ENCODE measurements at regions not wholly inside any gene's neighbourhood (a gene's known extent, or its start where the extent isn't known, plus 50 kb on each side); places are given as distances from the start of the nearest gene placed in this dataset.
"Not testable (repeated sequence)": the region's sequence is repeated elsewhere in the genome, so short reads cannot be mapped to it uniquely, and the experiment has no call there.

GRCh38 chr17:70739065-70739464 is 569.7 kb downstream of the KCNJ2 start:
- DNase-seq (ENCODE audit: low spot score) = no peak

DNA sequence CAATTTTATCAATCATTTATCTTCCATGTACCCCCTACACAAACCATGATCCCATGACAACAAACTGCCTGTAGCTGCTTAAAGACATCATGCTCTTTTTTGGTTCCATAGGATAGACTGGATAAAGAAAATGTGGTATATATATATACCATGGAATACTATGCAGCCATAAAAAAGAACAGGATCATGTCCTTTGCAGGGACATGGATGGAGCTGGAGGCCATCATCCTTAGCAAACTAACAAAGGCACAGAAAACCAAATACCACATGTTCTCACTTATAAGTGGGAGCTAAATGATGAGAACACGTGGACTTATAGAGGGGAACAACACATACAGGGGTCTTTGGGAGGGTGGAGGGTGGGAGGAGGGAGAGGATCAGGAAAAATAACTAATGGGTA is 577.2 kb downstream of the KCNJ2 start:
- not testable (repeated sequence) for DNase-seq (ENCODE audit: low spot score)

GRCh38 chr17:70750983-70751382 is 581.7 kb downstream of the KCNJ2 start:
- DNase-seq (ENCODE audit: low spot score) = no peak

GRCh38 chr17:70752461-70752860 is 583.1 kb downstream of the KCNJ2 start:
- not testable (repeated sequence) for DNase-seq (ENCODE audit: low spot score)

- no peak for DNase-seq (ENCODE audit: low spot score)
Measured at GRCh38 chr17:70752966-70753467, 583.7 kb downstream of the KCNJ2 start.

DNA sequence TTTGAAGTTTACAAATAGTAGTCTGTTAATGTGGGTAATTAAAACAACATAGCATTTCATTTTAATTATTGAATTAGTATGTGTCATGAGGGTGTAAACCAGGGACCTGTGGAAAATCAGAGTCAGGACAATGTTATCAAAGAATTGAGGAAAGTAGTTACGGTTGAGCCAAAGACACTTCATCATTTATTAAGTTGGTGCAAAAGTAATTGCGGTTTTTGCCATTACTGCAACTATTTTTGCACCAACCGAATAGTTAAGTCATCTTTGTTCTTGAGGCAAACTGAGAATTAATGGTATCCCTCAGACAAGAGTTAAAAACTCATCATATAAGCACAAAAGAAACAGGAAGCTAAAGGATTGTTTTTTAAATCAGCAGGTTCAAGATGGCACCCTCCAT is 593.7 kb downstream of the KCNJ2 start:
- DNase-seq (ENCODE audit: low spot score) = no peak

DNA sequence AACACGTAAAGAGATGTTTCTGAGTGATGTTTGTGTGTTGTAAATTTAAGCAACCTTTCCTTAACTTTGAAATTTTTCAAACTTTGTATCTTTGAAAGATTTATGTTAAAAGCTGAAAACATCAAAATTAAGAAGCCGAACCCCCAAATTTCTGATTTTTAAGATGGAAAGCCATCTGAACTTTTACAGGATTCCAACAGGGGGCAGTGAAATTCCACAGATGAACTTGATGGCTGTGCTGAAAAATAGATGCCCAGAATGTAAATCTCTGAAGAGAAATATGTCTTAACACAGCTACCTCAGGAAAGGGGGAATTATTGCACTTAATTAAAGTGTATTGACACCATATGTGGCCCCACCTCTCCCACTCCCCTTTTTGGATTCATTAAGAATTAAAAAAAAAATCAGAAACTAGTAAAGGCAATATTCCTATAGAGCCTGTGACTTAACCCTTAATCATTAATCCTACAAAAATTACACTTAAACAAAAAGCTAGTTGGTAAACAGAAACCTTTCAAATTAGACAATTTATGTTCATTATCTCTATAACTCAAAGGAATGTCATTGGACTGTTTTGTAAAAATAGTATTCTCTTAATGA is 597.9 kb downstream of the KCNJ2 start:
- DNase-seq (ENCODE audit: low spot score) = peak; percentile 46

- no peak for DNase-seq (ENCODE audit: low spot score)
Measured at GRCh38 chr17:70769956-70770355, 600.6 kb downstream of the KCNJ2 start.

- no peak for DNase-seq (ENCODE audit: low spot score)
Measured at GRCh38 chr17:70771804-70772386, 602.6 kb downstream of the KCNJ2 start.

DNA sequence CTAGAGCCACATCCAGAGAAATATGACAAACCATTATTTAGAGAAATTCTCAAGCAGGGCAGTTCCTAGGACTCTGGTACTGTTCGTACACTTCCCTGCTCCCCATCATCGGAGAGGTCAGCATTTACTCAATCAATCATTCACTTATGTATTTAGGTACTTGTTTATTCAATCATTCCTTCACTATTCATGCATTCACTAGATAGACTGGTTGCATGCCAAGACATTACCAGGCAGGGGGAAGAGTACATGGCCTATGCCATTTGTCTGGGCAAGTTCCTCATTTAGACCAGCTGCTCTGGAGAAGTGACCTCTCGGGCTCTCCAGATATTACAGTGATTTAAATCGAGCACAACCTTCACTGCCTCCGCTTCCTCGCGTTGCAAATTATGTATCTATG is 603.4 kb downstream of the KCNJ2 start:
- DNase-seq (ENCODE audit: low spot score) = no peak

DNA sequence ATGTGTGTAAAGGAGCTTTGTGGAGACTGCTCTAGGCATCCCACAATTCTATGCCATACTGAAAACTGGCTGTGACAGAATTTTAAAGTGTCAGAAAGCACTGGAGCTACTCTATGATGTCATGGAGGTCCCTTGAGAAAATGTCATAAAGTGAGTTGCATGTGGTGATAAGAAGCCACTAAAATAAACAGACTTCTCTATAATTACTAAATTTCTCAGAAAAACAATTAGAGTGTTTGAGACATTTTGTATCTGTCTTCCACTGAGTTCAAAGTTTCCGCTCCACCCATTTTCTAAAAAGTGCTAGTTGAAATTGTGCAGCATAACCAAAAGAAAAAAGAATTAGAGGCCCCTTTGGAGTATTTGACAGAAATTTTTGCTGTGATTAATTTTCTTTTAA is 603.9 kb downstream of the KCNJ2 start:
- no peak for DNase-seq (ENCODE audit: low spot score)

DNA sequence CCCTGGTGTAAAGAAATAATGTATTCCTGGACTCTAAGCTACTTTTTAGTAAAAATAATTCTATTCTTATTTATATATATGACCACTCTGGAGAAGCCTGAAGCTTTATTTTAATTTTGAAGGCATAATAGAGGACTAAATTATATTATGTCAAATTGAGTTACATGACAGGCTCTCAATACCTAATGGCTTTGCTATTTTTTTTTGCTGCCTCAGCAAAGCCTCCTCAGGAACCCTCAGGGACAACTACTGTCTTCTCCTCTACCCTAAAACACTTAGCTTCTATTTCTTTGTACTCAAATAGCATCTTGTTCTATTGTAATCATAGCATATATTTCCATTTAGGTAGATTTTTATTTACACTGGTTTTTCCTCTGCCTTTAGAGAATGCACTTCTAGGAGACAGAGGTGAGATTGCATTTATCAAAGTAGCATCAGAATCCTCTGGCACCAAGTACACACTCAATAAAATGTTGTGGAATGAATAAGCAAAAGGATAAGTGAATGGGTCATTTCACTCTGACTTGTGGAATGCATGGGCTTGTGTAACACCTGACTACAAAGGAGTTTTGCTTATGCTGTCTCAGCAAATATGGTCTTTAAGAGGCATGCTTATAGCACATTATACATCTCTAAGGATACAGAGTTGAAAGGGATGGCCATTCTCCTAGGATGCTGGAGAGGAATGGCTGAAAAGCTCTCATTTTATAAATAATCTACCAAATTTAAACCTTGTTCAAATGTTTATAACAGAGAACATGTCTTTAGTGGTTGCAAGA is 605.2 kb downstream of the KCNJ2 start:
- DNase-seq (ENCODE audit: low spot score) = no peak

DNA sequence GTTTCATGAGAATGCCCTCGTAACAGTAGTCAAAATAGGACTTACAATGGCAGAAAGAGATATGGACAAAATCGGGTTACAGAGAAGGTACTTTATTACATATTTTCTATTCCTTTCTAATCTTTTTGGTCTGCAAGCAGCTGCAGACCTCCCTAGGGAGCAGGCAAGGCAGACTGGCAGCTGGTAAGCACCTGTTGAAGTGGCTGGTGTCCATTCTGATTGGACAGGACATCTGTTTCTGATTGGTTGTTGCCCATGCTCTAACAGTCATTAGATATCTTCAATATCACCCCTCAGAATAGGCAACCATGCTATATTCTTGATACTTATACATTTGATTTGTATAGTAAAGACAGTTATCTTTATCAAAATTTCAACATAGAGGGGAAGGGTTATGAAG is 606.3 kb downstream of the KCNJ2 start:
- no peak for DNase-seq (ENCODE audit: low spot score)

- DNase-seq (ENCODE audit: low spot score) = no peak
Measured at GRCh38 chr17:70776441-70776840, 607.1 kb downstream of the KCNJ2 start.

DNA sequence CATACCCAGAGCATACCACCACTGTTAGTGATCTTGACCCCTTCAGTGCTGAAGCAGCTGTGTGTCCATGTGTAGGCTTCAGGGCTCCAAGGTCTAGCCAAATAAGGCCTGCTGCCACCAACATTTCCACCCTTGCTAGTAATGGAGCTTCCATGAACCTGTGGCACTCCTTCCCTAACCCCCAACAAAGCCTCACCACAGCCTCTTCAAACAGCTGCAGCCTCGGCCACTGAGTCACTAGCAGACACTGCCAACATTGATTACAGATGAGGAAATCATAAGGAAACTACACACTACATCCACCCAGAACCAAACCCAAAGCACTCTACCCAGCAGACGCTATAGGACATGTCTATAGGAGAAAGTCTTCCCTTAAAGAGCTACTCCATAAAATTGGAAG is 610.7 kb downstream of the KCNJ2 start:
- DNase-seq (ENCODE audit: low spot score) = no peak

DNA sequence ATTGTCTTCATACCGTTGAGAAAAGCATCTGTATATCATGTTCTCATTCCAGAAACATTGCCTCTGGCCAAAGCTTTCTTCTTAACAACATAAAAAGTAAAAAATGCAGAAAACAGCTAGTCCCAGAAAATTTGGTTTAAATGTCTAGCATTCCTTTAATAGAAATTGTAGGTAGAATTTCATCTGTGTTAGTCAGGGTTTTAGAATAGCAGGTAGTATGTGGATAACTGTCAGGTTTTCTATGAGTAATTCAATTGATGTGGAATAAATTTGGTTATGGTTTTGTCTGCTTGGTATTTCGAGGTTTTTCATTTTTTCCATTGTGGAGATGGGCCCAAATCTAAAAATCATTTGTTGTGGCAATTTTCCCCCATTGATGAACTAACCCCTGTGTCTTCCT is 616.7 kb downstream of the KCNJ2 start:
- DNase-seq (ENCODE audit: low spot score) = no peak

DNA sequence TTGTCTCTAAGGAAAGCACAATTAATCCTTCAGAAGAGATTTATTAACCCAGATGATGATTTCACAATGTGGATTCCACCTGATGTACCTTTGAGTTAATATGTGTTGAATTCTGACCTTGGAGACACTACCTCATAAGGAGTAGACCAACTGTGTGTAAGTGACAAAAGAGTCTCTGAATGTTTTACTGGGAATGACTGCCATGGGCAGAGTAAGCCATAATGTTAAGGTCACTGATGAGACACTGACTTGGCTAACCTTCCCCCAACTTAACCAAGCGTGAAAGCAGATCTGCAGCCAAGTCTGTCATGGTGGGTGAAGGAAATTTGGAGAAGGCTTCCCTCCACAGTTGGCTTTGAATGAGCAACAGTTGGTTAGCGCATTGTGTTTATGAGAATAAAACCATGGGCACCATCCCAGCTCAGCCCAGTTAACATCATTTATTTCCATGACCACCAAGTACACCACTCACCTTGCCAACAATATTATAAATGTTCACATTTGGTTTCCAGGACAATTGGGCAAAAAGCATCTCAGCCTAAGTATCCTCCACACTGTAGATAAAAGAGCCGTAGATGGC is 618.5 kb downstream of the KCNJ2 start:
- no peak for DNase-seq (ENCODE audit: low spot score)

DNA sequence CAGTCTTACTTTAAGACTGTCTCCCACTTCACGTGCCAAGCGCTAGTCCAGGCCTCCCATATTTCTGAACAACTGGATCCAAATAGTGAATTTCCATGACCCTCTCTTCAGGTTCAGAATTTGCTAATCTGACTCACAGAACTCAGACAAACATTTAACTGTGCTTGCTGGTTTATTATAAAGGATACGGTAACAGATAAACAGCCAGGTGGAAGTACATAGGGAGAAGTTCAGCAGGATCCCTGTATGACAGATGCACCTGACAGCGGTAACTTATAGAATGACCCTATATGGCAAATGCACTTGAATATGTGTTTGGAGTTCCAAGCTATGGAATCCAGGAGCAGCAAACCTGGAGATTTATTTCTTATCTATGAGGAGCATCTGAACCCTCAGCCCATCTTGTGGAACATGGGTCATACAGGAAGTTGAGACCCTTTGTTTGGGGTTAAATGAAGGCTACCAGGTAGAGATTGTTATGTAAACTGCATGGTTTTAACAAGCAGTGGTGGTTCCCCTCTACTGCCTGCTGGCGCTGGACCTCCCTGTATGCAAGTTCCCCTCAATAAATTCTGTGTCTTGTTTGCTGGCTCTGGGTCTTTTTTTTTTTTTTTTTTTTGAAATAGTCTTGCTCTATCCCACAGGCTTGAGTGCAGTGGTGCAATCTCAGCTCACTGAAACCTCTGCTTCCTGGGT is 622.6 kb downstream of the KCNJ2 start:
- DNase-seq (ENCODE audit: low spot score) = no peak

- no peak for DNase-seq (ENCODE audit: low spot score)
Measured at GRCh38 chr17:70794738-70795137, 625.4 kb downstream of the KCNJ2 start.

- no peak for DNase-seq (ENCODE audit: low spot score)
Measured at GRCh38 chr17:70795620-70796019, 626.3 kb downstream of the KCNJ2 start.

DNA sequence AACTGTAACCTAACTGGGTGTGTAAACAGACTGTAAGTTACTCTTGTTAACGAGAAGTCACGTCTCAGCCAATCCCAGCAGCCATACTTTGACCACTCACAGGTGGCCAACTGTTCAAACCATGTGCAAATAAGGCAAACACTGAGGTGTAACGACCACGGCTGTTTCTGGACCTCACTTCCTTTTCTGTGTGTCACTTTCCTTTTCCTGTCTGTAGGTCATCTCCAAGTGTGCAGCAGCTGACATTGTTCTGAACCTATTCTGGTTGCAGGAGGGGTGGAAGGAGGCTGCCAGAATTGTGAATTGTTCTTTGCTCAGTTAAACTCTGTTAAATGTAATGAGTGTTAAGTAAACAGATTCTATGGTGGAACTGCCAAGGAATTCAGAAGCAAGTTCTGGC is 627.4 kb downstream of the KCNJ2 start:
- DNase-seq (ENCODE audit: low spot score) = peak; percentile 10

DNA sequence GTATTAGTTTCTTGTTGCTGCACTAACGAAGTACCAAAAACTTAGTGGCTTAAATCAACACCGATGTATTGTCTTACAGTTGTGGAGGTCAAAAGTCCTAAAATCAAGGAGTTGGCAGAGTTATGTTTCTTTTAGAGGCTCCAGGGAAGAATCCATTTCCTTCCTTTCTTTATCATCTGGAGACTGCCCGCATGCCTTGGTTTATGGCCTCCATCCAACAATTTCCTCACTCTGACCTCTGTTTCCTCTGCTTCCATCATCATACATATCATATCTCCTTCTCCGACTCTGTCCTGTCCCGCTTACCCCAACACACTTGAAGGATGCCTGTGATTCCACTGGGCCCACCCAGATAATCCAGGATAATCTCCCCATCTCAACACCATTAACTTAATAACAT is 627.8 kb downstream of the KCNJ2 start:
- no peak for DNase-seq (ENCODE audit: low spot score)
